HG02798 (cell line): ENCODE measurements at regions not wholly inside any gene's neighbourhood (a gene's known extent, or its start where the extent isn't known, plus 50 kb on each side); places are given as distances from the start of the nearest gene placed in this dataset.
"Not testable (repeated sequence)": the region's sequence is repeated elsewhere in the genome, so short reads cannot be mapped to it uniquely, and the experiment has no call there.

Source experiments
- ATAC-seq: cut with Tn5 transposase; IDR thresholded peaks from one replicate; pipeline ENCODE4 v1.9.1; 2021; ENCODE audit warnings: mild to moderate bottlenecking; ENCODE audit not compliant: unreplicated experiment, poor library complexity

DNA sequence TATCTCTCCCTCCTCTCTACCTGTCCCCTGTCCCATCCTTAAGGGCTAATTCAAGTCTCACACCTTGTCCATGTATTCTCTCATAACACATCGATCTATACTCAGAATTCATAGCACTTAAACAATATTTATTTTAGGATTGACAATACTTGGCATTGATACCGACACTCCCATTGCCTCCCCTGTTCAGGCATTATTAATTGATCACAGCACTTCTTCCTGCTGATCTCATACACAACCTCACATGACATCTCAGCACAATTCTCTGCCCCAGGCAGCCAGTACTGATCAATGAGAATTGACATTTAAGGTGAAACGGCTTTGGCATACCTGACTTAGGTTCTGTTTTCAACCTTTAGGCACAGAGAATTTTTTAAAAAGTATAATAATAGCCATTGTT is 582.4 kb upstream of the BRINP1 start:
- ATAC-seq, result no peak

DNA sequence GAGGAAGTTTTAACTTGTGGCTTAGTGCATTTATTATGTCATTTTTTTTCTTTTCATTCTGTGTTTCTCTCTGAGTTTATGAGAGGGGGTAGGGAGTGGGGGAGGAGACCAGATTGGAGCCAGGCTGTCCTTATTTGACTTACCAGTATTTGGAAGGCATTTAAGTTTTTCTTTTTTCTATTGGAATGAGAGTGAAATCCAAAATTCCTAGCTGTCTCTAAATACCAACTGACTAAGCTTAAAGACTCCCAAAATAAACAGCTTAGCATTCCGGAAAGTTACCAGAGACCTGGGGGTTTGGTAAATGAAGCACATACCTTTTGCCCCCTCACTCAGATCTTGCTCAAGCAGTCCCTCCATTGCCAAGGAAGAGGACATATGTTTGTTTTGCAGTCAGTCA is 581.9 kb upstream of the BRINP1 start:
- no peak for ATAC-seq

DNA sequence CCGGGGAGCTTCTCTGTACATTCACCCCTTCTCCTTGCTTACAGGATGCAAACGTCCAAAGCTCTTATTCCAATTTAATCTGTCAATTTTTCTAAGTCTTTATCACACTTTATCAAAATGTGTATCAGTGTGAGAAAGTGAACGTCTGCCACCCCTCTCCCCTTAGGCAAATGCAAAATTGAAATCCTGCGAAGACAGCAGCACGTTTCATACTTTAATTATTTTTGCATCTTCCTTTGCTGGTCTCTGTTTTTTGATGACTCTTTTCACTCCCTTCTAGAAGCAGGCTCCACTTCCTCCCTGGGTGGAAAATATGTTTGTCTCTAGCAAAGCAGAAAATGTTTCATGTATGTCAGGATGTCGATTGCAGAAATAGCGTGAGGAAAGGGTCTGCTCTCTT is 576.5 kb upstream of the BRINP1 start:
- ATAC-seq, result no peak

DNA sequence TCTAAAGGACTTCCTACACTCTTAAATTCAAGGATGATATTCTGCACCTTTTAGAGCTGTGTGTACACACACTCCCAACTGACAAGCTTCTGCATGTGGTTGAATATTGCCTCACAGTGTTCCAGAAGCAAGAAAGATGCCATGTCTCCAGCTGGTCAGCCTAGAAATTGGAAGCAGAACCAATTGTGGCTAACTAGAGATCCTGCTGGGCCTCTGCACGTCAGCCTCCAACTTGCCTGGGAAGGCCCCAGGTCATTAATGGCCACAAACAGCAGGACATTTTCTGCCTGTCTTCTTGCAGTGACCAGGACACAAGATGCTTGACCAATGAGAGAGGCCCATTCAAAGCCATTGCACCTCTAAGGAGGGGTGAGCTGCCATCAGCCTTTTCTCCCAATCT is 571.9 kb upstream of the BRINP1 start:
- no peak for ATAC-seq

DNA sequence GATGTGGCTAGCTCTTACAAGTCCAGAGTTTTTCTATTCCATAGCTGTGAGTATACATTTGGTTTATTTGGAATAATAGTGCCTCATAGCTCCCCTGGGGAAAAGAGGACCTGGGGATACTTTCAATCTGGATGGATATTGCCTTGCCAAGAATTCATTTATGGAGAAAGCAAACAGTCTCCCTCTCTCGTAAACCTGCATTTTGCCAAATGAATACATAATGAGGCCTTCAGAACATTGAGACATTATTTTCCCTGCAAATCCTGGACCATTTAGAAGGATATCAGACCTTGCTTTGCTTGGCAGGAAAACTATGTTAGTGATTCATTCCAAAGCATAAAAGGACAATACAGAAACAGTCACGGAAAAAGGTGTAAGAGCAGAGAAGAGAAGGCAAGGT is 569.6 kb upstream of the BRINP1 start:
- ATAC-seq, result no peak

- no peak for ATAC-seq
Measured at GRCh38 chr9:119934497-119934896, 565.3 kb upstream of the BRINP1 start.

GRCh38 chr9:119933191-119933590 is 564.0 kb upstream of the BRINP1 start:
- no peak for ATAC-seq

GRCh38 chr9:119924736-119925135 is 555.5 kb upstream of the BRINP1 start:
- ATAC-seq, result no peak

- ATAC-seq, result no peak
Measured at GRCh38 chr9:119917175-119917574, 547.9 kb upstream of the BRINP1 start.

DNA sequence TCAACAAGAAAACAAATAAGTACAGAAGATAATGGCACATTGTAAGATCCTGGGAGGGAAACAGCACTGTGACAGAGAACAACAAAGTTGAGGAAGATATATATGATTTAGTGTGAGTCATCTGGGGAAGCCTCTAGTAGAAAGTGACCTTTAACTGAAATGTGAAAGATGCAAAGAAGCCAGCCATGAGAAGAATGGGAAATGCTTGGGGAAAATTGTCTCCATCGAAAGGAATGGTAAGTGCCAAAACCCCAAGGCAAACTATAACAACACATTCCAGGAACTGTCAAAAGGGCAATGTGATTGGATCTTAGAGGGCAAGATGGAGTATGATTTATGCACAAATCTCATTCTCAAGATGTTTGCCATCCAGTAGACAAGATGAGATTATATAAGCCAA is 537.8 kb upstream of the BRINP1 start:
- ATAC-seq, result no peak

- ATAC-seq, result no peak
Measured at GRCh38 chr9:119905724-119906123, 536.5 kb upstream of the BRINP1 start.

- ATAC-seq, result no peak
Measured at GRCh38 chr9:119903851-119904250, 534.6 kb upstream of the BRINP1 start.

DNA sequence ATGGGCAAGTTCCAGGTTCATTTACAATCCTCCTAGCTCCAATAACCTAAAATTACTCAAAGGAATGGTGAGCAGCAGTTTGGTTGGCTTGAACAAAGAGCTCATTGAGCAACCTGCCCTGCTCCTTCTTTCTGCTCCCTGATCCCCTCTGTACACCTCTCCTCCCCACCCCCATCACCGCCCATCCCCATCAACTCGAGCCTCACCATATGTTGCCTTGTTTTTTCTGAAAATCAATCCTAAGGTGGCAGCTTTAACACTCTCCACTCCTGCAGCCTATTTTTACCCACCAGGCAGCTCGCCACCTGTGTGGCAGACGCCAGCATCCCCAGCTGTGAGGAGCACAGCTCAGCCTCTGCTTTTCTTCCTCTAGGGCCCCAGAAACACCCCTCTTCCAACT is 533.4 kb upstream of the BRINP1 start:
- no peak for ATAC-seq

- no peak for ATAC-seq
Measured at GRCh38 chr9:119898316-119898715, 529.1 kb upstream of the BRINP1 start.

- no peak for ATAC-seq
Measured at GRCh38 chr9:119884438-119884837, 515.2 kb upstream of the BRINP1 start.

GRCh38 chr9:119881898-119882297 is 512.7 kb upstream of the BRINP1 start:
- ATAC-seq, result no peak

DNA sequence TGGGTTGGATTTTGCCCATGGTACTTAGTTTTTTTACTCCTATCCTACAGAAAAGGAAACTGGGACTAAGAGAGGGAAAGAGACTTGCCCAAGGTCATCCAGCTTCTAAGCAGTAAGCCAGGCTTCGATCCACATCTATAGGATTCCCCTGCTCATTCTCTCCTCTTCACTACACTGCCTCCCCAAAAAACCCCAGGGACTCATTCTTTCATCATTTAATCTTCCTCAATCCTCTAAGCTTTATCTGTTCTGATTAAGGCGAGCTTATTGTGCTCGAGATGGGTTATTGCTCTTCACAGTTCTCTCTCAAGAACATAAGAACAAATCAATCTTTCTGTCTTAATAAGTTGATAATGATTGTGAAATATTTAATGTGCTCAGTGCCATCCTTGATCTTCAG is 511.1 kb upstream of the BRINP1 start:
- no peak for ATAC-seq

- no peak for ATAC-seq
Measured at GRCh38 chr9:119877306-119877705, 508.1 kb upstream of the BRINP1 start.

- no peak for ATAC-seq
Measured at GRCh38 chr9:119873877-119874276, 504.6 kb upstream of the BRINP1 start.

DNA sequence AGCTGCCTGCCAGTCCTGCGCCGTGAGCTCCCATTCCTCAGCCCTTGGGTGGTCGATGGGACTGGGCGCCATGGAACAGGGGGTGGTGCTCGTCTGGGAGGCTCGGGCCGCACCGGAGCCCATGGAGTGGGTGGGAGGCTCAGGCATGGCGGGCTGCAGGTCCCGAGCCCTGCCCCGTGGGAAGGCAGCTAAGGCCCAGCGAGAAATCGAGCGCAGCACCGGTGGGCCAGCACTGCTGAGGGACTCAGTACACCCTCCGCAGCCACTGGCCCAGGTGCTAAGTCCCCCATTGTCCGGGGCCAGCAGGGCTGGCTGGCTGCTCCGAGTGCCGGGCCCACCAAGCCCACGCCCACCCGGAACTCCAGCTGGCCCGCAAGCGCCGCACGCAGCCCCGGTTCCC is 501.0 kb upstream of the BRINP1 start:
- not testable (repeated sequence) for ATAC-seq

- ATAC-seq, result no peak
Measured at GRCh38 chr9:119868694-119869093, 499.5 kb upstream of the BRINP1 start.

- ATAC-seq, result no peak
Measured at GRCh38 chr9:119861842-119862241, 492.6 kb upstream of the BRINP1 start.

GRCh38 chr9:119859128-119859527 is 489.9 kb upstream of the BRINP1 start:
- ATAC-seq, result no peak
